ENCODE measurements at regions not wholly inside any gene's neighbourhood (a gene's known extent, or its start where the extent isn't known, plus 50 kb on each side); places are given as distances from the start of the nearest gene placed in this dataset.
"Not testable (repeated sequence)": the region's sequence is repeated elsewhere in the genome, so short reads cannot be mapped to it uniquely, and the experiment has no call there.

GRCh38 chr11:91295591-91295990 is 929.0 kb upstream of the FAT3 start:
- no peak for DNase-seq

GRCh38 chr11:91293119-91293518 is 931.5 kb upstream of the FAT3 start:
- no peak for DNase-seq

GRCh38 chr11:91272089-91272488 is 952.5 kb upstream of the FAT3 start:
- DNase-seq = no peak

DNA sequence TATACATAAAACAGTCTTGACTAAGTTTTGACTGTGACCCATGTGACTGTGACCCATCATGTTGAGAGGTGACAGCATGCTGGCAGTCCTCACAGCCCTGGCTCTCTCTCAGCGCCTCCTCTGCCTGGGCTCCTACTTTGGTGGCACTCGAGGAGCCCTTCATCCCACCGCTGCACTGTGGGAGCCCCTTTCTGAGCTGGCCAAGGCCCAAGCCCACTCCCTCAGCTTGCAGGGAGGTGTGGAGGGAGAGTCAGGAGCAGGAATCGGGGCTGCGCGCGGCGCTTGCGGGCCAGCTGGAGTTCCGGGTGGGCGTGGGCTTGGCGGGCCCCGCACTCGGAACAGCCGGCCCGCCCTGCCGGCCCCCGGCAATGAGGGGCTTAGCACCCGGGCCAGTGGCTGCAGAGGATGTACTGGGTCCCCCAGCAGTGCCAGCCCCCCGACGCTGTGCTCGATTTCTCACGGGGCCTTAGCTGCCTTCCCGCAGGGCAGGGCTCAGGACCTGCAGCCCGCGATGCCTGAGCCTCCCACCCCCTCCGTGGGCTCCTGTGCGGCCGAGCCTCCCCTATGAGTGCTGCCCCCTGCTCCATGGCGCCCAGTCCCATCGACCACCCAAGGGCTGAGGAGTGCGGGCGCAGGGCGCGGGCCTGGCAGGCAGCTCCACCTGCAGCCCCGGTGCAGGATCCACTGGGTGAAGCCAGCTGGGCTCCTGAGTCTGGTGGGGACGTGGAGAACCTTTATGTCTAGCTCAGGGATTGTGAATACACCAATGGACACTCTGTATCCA is 955.9 kb upstream of the FAT3 start:
- not testable (repeated sequence) for DNase-seq

- no peak for DNase-seq
Observed at GRCh38 chr11:91265946-91266345, 958.7 kb upstream of the FAT3 start.

- no peak for DNase-seq
Observed at GRCh38 chr11:91264481-91264880, 960.1 kb upstream of the FAT3 start.

- peak; percentile 39 for DNase-seq
Observed at GRCh38 chr11:91263496-91264365, 960.9 kb upstream of the FAT3 start.

DNA sequence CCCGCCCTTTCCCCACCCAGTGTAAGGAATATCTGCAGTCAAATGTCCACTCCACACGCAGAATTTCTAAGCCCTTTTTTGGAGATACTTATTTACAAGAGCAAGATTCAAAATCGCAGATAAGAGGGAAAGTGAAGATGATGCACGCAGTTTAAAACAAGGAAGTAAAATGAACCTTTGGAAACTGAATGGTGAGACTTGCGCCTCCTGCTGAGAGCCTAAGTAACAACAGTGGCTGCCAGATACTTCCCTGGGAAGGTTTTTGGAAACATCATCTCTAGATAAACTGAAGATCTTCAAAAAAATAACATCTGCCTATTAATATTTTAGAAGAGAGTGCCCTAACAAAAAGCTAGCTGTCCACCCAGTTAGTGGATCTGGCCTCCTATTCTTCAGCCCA is 963.1 kb upstream of the FAT3 start:
- no peak for DNase-seq

DNA sequence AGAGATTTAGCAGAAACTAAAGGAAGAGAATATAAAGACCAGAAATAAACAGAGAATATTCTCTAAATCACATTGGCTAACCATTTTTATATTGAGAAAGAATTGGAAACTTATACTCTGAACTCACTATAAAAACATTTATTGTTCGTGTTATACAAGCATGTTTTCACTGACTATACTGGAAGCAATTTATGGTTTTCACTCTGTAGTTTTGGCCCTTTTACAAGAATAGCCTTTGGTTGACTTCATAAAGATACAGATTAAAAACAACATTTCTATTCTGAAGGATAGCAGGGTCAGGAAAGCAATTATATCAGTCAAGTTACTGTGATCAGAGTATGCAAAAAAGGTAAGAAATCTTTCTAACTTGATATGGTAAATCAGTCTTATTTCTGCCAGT is 965.7 kb upstream of the FAT3 start:
- DNase-seq = no peak

DNA sequence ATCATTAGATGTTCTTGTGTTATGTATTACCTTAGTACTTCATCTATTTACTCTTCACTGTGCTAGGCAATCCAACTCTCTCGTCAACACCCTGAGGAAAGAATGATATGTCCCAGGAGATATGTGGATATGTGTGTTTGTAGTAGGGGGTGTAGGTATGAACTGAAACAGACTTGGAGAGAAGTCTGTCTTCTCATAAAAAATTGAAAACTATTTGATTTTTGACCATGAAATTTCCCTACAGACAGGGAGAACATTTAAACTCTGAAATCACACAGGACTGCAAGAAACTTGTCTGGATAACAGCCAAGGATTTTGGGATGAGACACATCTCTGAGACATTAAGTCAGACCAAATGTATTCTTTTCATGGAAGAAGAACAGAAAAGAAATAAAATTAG is 967.0 kb upstream of the FAT3 start:
- DNase-seq = no peak

GRCh38 chr11:91248199-91248807 is 976.3 kb upstream of the FAT3 start:
- peak; percentile 31 for DNase-seq

DNA sequence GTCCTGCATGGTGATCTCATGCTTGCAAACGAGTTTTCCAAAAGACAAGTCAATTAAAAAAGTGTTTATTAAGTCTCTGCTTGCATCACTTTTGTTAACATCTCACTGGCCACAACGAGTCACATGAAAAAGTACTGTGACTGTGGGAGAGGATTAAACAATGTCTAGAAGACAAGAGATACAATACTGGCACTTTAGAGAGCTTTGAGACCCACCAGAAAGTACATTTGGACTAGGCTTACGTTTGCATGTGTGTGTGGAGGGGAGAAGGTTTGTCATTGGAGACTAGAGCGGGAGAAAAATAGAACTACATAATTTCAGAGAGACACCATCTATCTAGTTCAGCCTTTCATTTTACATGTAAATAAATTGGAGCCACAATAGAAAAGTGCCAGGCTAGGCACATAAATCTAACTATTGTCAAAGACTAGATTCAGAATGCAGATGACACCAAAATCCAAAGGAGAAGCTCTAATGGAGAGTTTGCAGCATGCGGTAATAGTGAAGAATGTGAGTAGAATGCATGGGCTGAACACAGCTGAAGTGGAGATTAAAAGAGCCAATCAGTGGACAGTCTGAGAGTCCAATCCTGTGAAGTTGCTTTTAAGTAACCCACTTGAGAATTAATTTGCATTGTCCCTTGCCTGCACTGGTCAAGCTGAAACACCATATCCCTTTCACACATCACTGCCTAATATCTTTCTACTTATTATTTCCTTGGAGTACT is 977.4 kb upstream of the FAT3 start:
- no peak for DNase-seq

GRCh38 chr11:91244912-91245311 is 979.7 kb upstream of the FAT3 start:
- DNase-seq = no peak

DNA sequence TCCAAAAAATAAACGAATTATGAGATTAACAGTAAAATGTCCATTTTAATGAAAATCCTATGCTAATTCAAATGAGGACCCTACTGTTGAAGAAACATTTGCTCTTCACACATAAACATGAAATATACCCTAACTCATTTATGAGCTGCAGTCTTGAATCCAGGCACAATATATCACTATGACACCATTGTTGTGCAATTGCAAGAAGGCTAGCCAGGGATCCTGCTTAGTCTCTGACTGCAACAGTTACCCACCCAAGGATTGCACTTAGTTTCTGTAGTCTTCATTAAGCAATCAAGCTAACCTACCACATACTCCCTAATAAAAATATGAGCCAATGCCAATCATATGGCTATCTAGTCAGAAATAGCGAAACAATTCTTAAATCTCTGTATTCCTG is 981.0 kb upstream of the FAT3 start:
- DNase-seq = no peak

GRCh38 chr11:91243051-91243450 is 981.6 kb upstream of the FAT3 start:
- no peak for DNase-seq

DNA sequence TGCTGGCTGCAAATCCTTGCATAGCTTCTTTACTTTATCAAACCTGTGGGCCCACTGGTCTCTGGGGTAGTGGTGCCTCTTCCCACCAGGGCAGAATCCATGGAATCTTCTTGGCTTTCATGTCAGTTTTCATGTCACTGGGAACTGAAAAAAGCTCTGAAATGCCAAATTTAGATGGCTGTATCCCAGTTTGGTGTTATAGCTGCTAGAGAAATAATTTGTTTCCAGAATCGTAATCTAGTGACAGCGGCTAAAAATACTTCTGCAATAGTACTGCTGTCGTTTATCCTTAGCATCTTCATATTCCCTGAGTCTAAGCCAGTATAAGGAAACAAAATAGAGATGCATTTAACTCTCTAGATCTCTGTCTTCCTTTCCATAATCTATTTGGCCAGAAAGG is 983.4 kb upstream of the FAT3 start:
- DNase-seq = no peak

GRCh38 chr11:91239359-91239758 is 985.3 kb upstream of the FAT3 start:
- no peak for DNase-seq

DNA sequence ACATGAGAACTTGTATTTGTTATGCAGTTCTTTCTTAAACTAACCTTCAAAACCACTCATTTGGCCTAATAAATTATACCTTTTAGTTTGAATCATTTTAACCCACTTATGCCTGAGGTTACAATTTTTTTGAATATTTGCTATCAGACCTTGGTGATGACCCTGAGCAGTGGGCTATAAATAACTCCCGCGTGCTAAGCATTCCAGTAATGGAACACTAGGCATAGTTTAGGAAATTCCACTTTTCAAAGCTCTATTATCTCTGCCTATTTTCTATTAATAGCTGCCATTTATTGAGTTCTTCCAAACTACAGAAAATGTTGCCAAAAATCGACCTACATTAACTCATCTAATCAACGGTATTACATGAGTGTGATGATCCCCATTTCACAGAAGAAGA is 993.4 kb upstream of the FAT3 start:
- DNase-seq = no peak

DNA sequence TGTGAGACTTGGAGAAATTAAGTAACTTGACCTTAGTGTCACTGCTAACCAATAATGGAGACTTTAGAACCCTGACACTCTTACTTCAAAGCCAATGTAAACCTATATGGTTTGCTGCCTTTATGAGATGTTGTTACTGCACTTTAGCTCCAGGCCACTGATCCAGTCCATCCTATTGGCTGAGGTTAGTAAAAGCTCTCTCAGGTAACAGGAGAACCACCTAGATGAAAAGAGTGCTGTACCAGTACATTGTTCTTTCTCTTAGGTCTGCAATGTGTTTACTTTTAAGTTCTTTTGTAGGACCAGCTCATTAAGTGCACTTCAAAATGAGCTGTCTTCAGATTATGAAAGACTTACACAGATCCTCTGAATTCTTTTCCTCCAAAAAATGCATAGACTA is 994.0 kb upstream of the FAT3 start:
- DNase-seq = no peak

DNA sequence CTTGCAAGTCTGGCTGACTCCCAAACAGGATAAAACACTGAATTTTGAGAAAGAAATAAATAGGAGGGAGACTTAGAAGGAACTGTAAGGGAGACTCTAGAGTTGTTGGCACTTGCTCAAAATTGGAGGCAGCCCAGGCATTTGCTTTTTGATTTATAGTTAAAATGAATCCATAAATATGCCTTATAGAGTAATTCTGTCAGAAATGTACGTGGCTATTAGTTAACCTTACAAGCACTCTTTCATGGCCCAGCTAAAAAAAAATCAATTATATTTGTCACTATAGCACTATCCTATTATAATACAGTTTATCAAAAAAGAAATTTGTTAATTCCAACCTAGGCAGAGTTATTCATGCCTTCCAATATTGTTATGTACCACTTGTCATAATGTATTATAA is 1000.0 kb upstream of the CHORDC1 start:
- DNase-seq = no peak

DNA sequence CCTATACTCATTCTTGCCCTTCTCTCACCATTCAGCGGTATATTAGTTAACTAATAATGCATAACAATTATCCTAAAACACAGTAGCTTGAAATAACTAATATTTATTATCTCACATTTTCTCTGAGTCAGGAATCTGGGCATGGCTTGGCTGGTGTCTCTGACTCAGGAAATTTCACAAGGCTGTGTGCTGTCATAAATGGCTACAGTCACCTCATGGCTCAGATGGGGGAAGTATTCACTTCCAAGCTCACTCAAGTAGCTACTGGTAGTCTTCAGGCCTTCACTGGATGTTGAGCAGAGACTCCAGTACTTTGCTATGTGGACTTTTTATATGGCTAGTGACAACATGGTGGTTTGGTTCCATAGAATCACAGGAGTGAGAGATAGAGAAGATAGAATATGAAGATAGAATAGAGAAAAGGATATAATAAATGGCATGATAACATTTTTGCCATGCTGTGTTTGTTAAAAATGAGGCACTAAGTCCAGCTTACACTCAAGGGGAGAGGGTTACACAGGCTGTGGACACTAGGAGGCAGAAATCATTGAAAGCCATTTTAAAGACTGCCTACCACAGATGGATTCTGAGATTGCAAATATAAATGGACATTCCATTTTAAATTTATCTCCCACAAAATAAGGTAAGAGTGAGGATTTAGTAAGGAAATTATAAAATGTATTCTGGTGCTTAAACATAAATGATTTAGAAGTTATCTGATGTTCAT is 997.8 kb upstream of the CHORDC1 start:
- DNase-seq = no peak

DNA sequence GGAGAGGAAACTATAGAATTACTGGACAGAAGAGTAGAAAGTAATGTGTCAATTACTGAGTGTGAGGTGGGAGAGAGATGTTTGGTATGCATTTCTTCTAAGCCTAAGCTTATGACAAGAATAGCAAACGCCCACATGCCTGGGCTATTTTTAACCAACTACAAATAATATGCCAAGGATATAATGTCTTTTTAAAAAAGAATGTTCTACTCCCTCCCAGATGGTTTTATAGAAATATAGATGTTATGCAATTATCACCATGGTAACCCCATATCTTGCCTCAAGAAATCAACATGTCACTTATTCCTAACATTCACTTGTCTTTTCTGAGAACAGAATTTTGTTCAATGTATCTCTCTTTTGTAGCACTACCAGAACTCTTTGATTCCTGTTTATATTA is 996.7 kb upstream of the CHORDC1 start:
- no peak for DNase-seq
